ENCODE measurements at regions not wholly inside any gene's neighbourhood (a gene's known extent, or its start where the extent isn't known, plus 50 kb on each side); places are given as distances from the start of the nearest gene placed in this dataset.

- TF ChIP-seq TFE3 (CRISPR knock-in tag; IDR thresholded peaks at IDR 0.05) (no peak), ZBTB33 (CRISPR knock-in tag; IDR thresholded peaks at IDR 0.05) (no peak), ATF1 (CRISPR knock-in tag; IDR thresholded peaks at IDR 0.05) (no peak), ZNF768 (CRISPR knock-in tag; IDR thresholded peaks at IDR 0.05) (no peak)
Observed at GRCh38 chr7:155371331-155371883, 73.7 kb downstream of the INSIG1 start (continued).

- no peaks in the 10 kb centered on the region for H3K9me3 ChIP-seq (ENCODE audit: low read length)
- ATAC-seq (no peak; the same call in 2 of the 3 replicates), FAIRE-seq (no peak), DNase-seq (ENCODE audit: low spot score) (no peak)
- TF ChIP-seq ATF7 (IDR thresholded peaks at IDR 0.05) (no peak), ATF7 (CRISPR knock-in tag; IDR thresholded peaks at IDR 0.05) (no peak), MAF1 (CRISPR knock-in tag; IDR thresholded peaks at IDR 0.05; ENCODE audit: borderline replicate concordance) (no peak), KMT2B (CRISPR knock-in tag; IDR thresholded peaks at IDR 0.05) (no peak)
- BruUV-seq (replicated peaks) = no TSS peak
- in situ Hi-C loops (cut with HindIII; ENCODE audit: extremely low pct_ligation_motif_present, low pct_unique_long_range_greater_than_20kb) = no loop called here
- no peaks in the 10 kb centered on the region for H3K79me2 ChIP-seq (ENCODE audit: insufficient read depth, low read length)
- no peaks in the 10 kb centered on the region for H3K4me1 ChIP-seq (ENCODE audit: insufficient read depth, low read length)
- no peak overlapping the region for H2AFZ ChIP-seq (ENCODE audit: low read length)
- H3K4me2 ChIP-seq (ENCODE audit: low read depth, low read length) = no peak overlapping the region
- no peaks in the 10 kb centered on the region for H3K36me3 ChIP-seq (replicated peaks in 1 of 2; ENCODE audit: control insufficient read depth in 1 of 2, insufficient read depth in 2 of 2, low read length in 2 of 2)
- POLR2A ChIA-PET = no interaction called here
- no peaks in the 10 kb centered on the region for H4K20me1 ChIP-seq (ENCODE audit: insufficient read depth, low read length)
- CTCF ChIA-PET (ENCODE audit: low intra/inter-chr PET ratio, low total read pairs) = no interaction called here
- 75% methylated on average over 54 of the region's 82 CpGs for WGBS (ENCODE audit: low lambda C conversion rate)
- H3K9ac ChIP-seq (ENCODE audit: insufficient read depth, low read depth, low read length) = no peak overlapping the region
- H3K27me3 ChIP-seq (ENCODE audit: control insufficient read depth in 1 of 2, insufficient read depth in 2 of 2, low read length in 2 of 2) = peaks cover 0 to 36% of the 10 kb centered on the region in 2 experiments; a peak in 3 of 5 replicates
- no peak overlapping the region for H3K27ac ChIP-seq (ENCODE audit: extremely low read length, insufficient read depth, low read length)
- intact Hi-C loops (cut with micrococcal nuclease; ENCODE audit: unreplicated experiment) = no loop called here
- H3K4me3 ChIP-seq (replicated peaks in 1 of 3; ENCODE audit: insufficient read depth in 1 of 3, low read depth in 2 of 3, low read length in 3 of 3) = no peak overlapping the region
Observed at GRCh38 chr7:155371884-155372781, 74.5 kb downstream of the INSIG1 start.
